ENCODE measurements at regions not wholly inside any gene's neighbourhood (a gene's known extent, or its start where the extent isn't known, plus 50 kb on each side); places are given as distances from the start of the nearest gene placed in this dataset.

GRCh38 chr5:21680641-21681040, 1172.5 kb downstream of the CDH12 start:
- no peak for TF ChIP-seq CTCF (IDR thresholded peaks at IDR 0.05)
- no peak for TF ChIP-seq POLR2A (IDR thresholded peaks at IDR 0.05)
- no peak for TF ChIP-seq EP300 (IDR thresholded peaks at IDR 0.05)
- no peak for TF ChIP-seq POLR2AphosphoS5 (IDR thresholded peaks at IDR 0.05)
